Mesendoderm (in vitro differentiated cells): ENCODE measurements at regions not wholly inside any gene's neighbourhood (a gene's known extent, or its start where the extent isn't known, plus 50 kb on each side); places are given as distances from the start of the nearest gene placed in this dataset.
A peak's percentile ranks its signal among the peaks of the same experiment; 100 is the strongest.

Source experiments
- DNase-seq: peaks from one replicate; pipeline ENCODE4 v3.0.0; 2013
- H2AK5ac ChIP-seq: 2 replicates; pipeline ENCODE4 v1.6.1; 2013; ENCODE audit warnings: low read length, inconsistent platforms
- H2BK120ac ChIP-seq: 2 replicates; pipeline ENCODE4 v1.6.1; 2013; ENCODE audit warnings: low read depth, mild to moderate bottlenecking, low read length, moderate library complexity, mixed read lengths
- H2BK15ac ChIP-seq: replicated peaks from 2 replicates; pipeline ENCODE4 v1.6.1; 2013; ENCODE audit warnings: low read depth, mild to moderate bottlenecking, moderate library complexity
- H2BK5ac ChIP-seq: 2 replicates; pipeline ENCODE4 v1.6.1; 2013; ENCODE audit warnings: low read length, inconsistent platforms
- H3K18ac ChIP-seq: 2 replicates; pipeline ENCODE4 v1.6.1; 2013; ENCODE audit warnings: mild to moderate bottlenecking, low read length, mixed read lengths
- H3K23ac ChIP-seq: one replicate; pipeline ENCODE4 v1.6.1; 2013; ENCODE audit warnings: low read length
- H3K27ac ChIP-seq: 2 replicates; pipeline ENCODE4 v1.5.1; 2013; ENCODE audit warnings: low read depth, mild to moderate bottlenecking, inconsistent platforms, low read length, moderate library complexity
- H3K27me3 ChIP-seq: 2 replicates; pipeline ENCODE4 v1.6.1; 2013; ENCODE audit warnings: low read length, control low read depth, mild to moderate bottlenecking, inconsistent platforms; ENCODE audit not compliant: insufficient read depth, poor library complexity
- H3K36me3 ChIP-seq: 2 replicates; pipeline ENCODE4 v1.6.1; 2013; ENCODE audit warnings: low read length, inconsistent platforms; ENCODE audit not compliant: control insufficient read depth, insufficient read depth
- H3K4ac ChIP-seq: one replicate; pipeline ENCODE4 v1.6.1; 2013; ENCODE audit warnings: low read depth, mild to moderate bottlenecking, low read length, moderate library complexity
- H3K4me1 ChIP-seq: 2 replicates; pipeline ENCODE4 v1.6.1; 2013; ENCODE audit warnings: low read depth, low read length, inconsistent platforms; ENCODE audit not compliant: control insufficient read depth
- H3K4me2 ChIP-seq: 2 replicates; pipeline ENCODE4 v1.6.1; 2013; ENCODE audit warnings: low read length
- H3K4me3 ChIP-seq: 2 replicates; pipeline ENCODE4 v1.5.1; 2013; ENCODE audit warnings: mild to moderate bottlenecking, low read length
- H3K56ac ChIP-seq: one replicate; pipeline ENCODE4 v1.6.1; 2013; ENCODE audit warnings: low read length
- H3K79me1 ChIP-seq: 2 replicates; pipeline ENCODE4 v1.6.1; 2013; ENCODE audit warnings: low read length, inconsistent platforms
- H3K79me2 ChIP-seq: 2 replicates; pipeline ENCODE4 v1.6.1; 2013; ENCODE audit warnings: mild to moderate bottlenecking, low read length; ENCODE audit not compliant: control insufficient read depth, insufficient read depth
- H3K9ac ChIP-seq: 2 replicates; pipeline ENCODE4 v1.6.1; 2013; ENCODE audit warnings: low read length, inconsistent platforms
- H4K5ac ChIP-seq: one replicate; pipeline ENCODE4 v1.6.1; 2013; ENCODE audit warnings: low read length
- H4K8ac ChIP-seq: one replicate; pipeline ENCODE4 v1.6.1; 2013; ENCODE audit warnings: low read depth, mild to moderate bottlenecking, control low read depth, low read length, moderate library complexity
- WGBS: extraction: QIAGEN DNeasy Blood & Tissue Kit; methylation state at CpG from one replicate; pipeline ENCODE4 v1.1.7; 2013; ENCODE audit warnings: low lambda C conversion rate, missing lambda C conversion rate; ENCODE audit not compliant: insufficient coverage; ENCODE audit errors: extremely low coverage; 5-methylcytosine and 5-hydroxymethylcytosine counted together

DNA sequence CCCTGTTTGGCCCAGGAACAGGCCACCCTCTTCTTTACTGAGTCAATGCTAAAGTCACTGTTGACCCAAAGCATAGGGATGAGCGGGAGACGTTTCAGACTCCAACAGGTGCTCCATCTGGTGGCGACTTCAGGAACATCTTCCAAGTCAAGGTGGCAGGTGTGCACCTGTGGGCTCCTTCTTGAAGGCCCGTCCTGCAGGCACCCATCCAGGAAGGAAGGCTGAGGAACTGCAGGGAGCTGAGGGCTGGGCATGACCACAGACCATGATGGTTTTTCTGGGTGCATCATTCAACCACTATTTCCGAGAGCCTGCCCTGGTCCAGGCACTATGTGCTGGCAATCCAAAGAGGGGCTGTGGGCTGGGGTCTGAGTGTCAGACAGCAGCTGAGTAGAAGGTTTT, 142.8 kb downstream of the NDUFA10 start:
- no peaks in the 10 kb centered on the region for H3K36me3 ChIP-seq
- H4K8ac ChIP-seq: no peak overlapping the region
- no peaks in the 10 kb centered on the region for H3K79me1 ChIP-seq
- no peak overlapping the region for H3K9ac ChIP-seq
- no peak overlapping the region for H3K4me3 ChIP-seq
- H3K4me2 ChIP-seq: no peak overlapping the region
- no peak overlapping the region for H3K18ac ChIP-seq
- H3K27ac ChIP-seq: no peak overlapping the region
- no peak overlapping the region for H2BK120ac ChIP-seq
- no peak overlapping the region for H2BK15ac ChIP-seq
- H2AK5ac ChIP-seq: no peak overlapping the region
- no peaks in the 10 kb centered on the region for H3K79me2 ChIP-seq
- no CpG with 5 or more reads among the region's 5 CpGs for WGBS
- H4K5ac ChIP-seq: no peak overlapping the region
- H2BK5ac ChIP-seq: no peak overlapping the region
- peak; percentile 70 for DNase-seq
- no peak overlapping the region for H3K23ac ChIP-seq
- no peak overlapping the region for H3K56ac ChIP-seq
- no peaks in the 10 kb centered on the region for H3K27me3 ChIP-seq
- H3K4ac ChIP-seq: no peak overlapping the region
- H3K4me1 ChIP-seq: no peaks in the 10 kb centered on the region

DNA sequence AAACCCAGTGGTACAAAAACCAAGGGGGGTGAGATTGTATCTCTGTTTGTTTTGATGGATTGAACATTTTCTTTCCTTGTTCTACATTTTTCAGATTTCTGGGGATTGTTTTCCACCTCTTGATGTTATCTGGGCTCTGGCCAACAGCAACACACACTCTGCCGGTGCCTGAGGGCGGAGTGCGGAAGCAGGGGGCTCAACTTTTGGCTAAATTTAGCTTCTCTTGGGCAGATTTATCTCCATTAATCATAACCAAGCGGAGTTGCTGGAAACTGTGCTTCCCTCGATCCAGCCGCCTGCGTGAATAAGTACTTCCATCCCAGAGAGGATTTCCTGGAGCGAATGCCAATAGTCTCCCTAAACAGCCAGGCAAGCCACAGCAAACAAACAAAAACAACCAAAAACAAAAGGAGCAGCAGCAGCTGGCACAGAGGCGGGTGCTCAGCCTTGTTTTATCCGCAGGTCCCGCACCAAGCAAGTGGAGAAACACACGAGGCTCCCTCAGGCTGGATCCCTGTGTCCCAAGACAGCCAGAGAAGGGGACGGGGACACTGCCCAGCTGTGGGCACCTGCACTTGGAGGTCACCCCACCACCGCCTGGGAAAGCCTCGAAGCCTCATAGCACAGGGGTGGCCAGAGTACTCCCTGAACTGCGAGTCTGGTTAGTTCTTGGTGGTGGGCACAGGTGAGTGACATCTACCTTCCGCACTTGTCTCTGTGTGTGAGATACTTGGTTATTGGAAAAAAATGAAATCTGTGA, 143.4 kb downstream of the NDUFA10 start:
- H2BK120ac ChIP-seq: no peak overlapping the region
- no peak overlapping the region for H3K4me3 ChIP-seq
- no peaks in the 10 kb centered on the region for H3K4me1 ChIP-seq
- no peaks in the 10 kb centered on the region for H3K79me2 ChIP-seq
- H3K56ac ChIP-seq: no peak overlapping the region
- no peak overlapping the region for H4K8ac ChIP-seq
- no peaks in the 10 kb centered on the region for H3K27me3 ChIP-seq
- WGBS: no CpG with 5 or more reads among the region's 17 CpGs
- H3K18ac ChIP-seq: no peak overlapping the region
- H2BK5ac ChIP-seq: no peak overlapping the region
- no peaks in the 10 kb centered on the region for H3K79me1 ChIP-seq
- H3K27ac ChIP-seq: no peak overlapping the region
- no peaks in the 10 kb centered on the region for H3K36me3 ChIP-seq
- no peak overlapping the region for H2BK15ac ChIP-seq
- H2AK5ac ChIP-seq: no peak overlapping the region
- no peak overlapping the region for H3K4ac ChIP-seq
- peak; percentile 11 for DNase-seq
- no peak overlapping the region for H3K4me2 ChIP-seq
- H3K9ac ChIP-seq: no peak overlapping the region
- no peak overlapping the region for H4K5ac ChIP-seq
- H3K23ac ChIP-seq: no peak overlapping the region

DNA sequence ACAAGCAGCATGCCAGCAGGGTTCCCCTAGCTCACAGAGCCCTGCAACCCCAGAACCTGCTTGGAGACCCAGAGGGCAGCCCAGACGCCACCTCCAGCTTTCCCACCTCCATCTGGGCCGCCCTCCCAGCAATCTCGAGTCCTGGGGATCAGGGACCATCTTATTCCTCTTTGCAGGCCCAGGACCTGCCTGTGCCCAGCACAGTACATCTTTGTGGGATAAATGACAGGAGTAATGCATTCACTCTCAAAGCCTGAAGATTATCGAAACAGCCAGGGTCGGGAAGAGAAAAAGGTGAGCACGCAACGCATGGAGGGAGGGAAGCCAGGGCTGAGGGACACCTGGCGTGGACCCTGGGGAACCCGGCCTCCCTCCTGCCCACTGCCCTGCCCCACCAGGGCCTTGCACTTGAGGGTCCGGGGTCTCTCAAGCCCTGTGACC, 144.1 kb downstream of the NDUFA10 start:
- no peaks in the 10 kb centered on the region for H3K36me3 ChIP-seq
- no peak overlapping the region for H4K5ac ChIP-seq
- no peaks in the 10 kb centered on the region for H3K79me1 ChIP-seq
- no CpG with 5 or more reads among the region's 10 CpGs for WGBS
- no peak for DNase-seq
- no peak overlapping the region for H3K9ac ChIP-seq
- no peak overlapping the region for H2BK120ac ChIP-seq
- no peak overlapping the region for H3K18ac ChIP-seq
- H3K27me3 ChIP-seq: no peaks in the 10 kb centered on the region
- H3K4me1 ChIP-seq: no peaks in the 10 kb centered on the region
- no peak overlapping the region for H3K4me3 ChIP-seq
- no peak overlapping the region for H2AK5ac ChIP-seq
- H3K27ac ChIP-seq: no peak overlapping the region
- no peak overlapping the region for H4K8ac ChIP-seq
- no peak overlapping the region for H3K4ac ChIP-seq
- H3K56ac ChIP-seq: no peak overlapping the region
- no peak overlapping the region for H2BK15ac ChIP-seq
- no peak overlapping the region for H3K4me2 ChIP-seq
- no peak overlapping the region for H3K23ac ChIP-seq
- no peaks in the 10 kb centered on the region for H3K79me2 ChIP-seq
- no peak overlapping the region for H2BK5ac ChIP-seq

DNA sequence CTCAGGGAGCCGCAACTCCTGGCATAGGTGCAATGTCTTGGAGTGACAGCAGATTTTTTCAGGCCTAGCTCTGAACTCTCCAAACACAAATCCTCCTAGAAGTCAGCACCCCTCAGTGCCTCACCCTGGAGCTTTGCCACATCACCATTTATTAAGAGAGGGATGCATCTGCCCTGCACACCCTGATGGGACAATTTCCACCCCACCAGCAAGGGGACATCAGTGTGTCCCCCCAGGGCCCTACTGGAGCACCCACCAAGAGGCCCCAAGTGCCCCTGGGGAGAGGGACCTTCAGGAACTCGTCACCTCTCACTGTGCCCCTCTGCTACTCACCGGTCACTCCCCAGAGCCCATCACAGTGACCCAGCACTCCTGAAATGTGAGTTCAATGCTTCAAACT, 144.7 kb downstream of the NDUFA10 start:
- Histone ChIP-seq H3K23ac (no peak overlapping the region), H3K9ac (no peak overlapping the region), H3K27me3 (no peaks in the 10 kb centered on the region), H2BK120ac (no peak overlapping the region), H3K18ac (no peak overlapping the region), H3K4me2 (no peak overlapping the region), H2BK15ac (no peak overlapping the region), H3K4me3 (no peak overlapping the region), H3K56ac (no peak overlapping the region), H4K5ac (no peak overlapping the region), H2BK5ac (no peak overlapping the region), H3K79me1 (no peaks in the 10 kb centered on the region), H3K79me2 (no peaks in the 10 kb centered on the region), H3K36me3 (no peaks in the 10 kb centered on the region), H3K27ac (no peak overlapping the region), H3K4ac (no peak overlapping the region), H2AK5ac (no peak overlapping the region), H4K8ac (no peak overlapping the region), H3K4me1 (no peaks in the 10 kb centered on the region)
- WGBS: no CpG with 5 or more reads among the region's 3 CpGs
- no peak for DNase-seq

DNA sequence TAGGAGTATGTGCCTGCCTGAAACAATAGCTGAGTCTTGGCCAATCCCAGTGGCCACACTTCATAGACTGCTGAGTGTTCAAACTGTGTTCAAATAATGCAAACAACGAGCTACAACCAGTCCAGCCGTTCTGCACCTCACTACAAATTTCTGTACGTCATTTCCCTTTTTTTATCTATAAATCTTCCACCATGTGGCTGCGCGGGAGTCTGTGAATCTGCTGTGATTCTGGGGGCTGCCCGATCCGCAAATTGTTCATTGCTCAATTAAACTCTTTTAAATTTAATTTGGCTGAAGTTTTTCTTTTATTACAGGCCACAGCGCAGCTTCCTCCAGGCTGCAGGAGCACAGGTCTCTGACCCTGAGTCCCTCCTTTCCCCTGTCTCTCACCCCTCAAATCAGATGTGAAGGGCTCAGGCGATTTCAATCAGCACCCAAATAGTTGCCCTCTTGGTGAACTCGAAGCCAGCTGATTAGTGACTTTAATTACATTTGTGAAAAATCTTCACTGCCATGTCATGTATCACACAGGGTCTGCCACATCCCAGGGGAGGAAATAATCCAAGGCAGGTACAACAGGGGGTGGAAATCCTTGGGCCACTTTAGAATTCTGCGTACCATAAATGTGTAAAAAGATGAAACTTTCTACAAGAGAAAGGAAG, 145.6 kb downstream of the NDUFA10 start:
- no peak overlapping the region for H2BK120ac ChIP-seq
- no peak for DNase-seq
- no peak overlapping the region for H3K4me2 ChIP-seq
- no peak overlapping the region for H3K9ac ChIP-seq
- no peaks in the 10 kb centered on the region for H3K27me3 ChIP-seq
- no CpG with 5 or more reads among the region's 11 CpGs for WGBS
- no peaks in the 10 kb centered on the region for H3K36me3 ChIP-seq
- H2BK5ac ChIP-seq: no peak overlapping the region
- no peak overlapping the region for H2BK15ac ChIP-seq
- no peaks in the 10 kb centered on the region for H3K79me1 ChIP-seq
- no peak overlapping the region for H4K5ac ChIP-seq
- H3K56ac ChIP-seq: no peak overlapping the region
- H2AK5ac ChIP-seq: no peak overlapping the region
- H3K79me2 ChIP-seq: no peaks in the 10 kb centered on the region
- H3K4me1 ChIP-seq: no peaks in the 10 kb centered on the region
- no peak overlapping the region for H3K4me3 ChIP-seq
- H3K23ac ChIP-seq: no peak overlapping the region
- H3K4ac ChIP-seq: no peak overlapping the region
- no peak overlapping the region for H4K8ac ChIP-seq
- no peak overlapping the region for H3K27ac ChIP-seq
- no peak overlapping the region for H3K18ac ChIP-seq
